ENCODE measurements at regions not wholly inside any gene's neighbourhood (a gene's known extent, or its start where the extent isn't known, plus 50 kb on each side); places are given as distances from the start of the nearest gene placed in this dataset.

- TF ChIP-seq CTCF (IDR thresholded peaks at IDR 0.05), result no peak
Measured at GRCh38 chr1:25082995-25083394, 149.3 kb downstream of the SYF2 start.

GRCh38 chr1:25082216-25082899, 149.9 kb downstream of the SYF2 start:
- no peak for TF ChIP-seq CTCF (IDR thresholded peaks at IDR 0.05)

- TF ChIP-seq CTCF (IDR thresholded peaks at IDR 0.05), result no peak
Measured at GRCh38 chr1:25081496-25081895, 150.8 kb downstream of the SYF2 start.

- TF ChIP-seq CTCF (IDR thresholded peaks at IDR 0.05), result no peak
Measured at GRCh38 chr1:25080294-25081209, 150.5 kb upstream of the RUNX3 start.

- TF ChIP-seq CTCF (IDR thresholded peaks at IDR 0.05), result no peak
Measured at GRCh38 chr1:25079048-25079447, 149.0 kb upstream of the RUNX3 start.

GRCh38 chr1:25074351-25075227, 144.5 kb upstream of the RUNX3 start:
- no peak for TF ChIP-seq CTCF (IDR thresholded peaks at IDR 0.05)

- TF ChIP-seq CTCF (IDR thresholded peaks at IDR 0.05), result no peak
Measured at GRCh38 chr1:25073640-25074270, 143.7 kb upstream of the RUNX3 start.

Data from LNCAP (cell line).